ENCODE measurements at regions not wholly inside any gene's neighbourhood (a gene's known extent, or its start where the extent isn't known, plus 50 kb on each side); places are given as distances from the start of the nearest gene placed in this dataset.

DNA sequence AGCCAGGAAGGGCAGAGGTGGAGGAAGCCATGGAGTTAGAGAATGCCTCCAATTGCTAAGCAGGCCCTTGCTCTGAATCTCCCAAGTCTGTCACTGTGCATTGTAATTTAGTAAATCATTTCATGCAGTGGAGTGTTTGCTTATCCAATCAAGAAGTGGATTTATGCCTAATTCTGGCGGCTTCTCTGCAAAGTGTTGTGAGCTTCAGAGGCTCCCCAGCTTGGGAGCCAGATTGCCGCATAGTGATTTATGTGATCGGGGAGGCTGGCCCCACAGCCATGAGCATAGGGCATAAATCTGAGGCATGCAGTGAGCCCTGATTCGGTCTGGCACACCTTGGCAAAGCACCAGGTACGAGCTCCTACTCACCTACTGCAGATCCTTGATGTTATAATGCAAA, 520.8 kb downstream of the HS3ST4 start (continued):
- TF ChIP-seq ZMYM4 (CRISPR knock-in tag; IDR thresholded peaks at IDR 0.05) (no peak), PCBP2 (optimal IDR thresholded peaks at IDR 0.05; ENCODE audit: low read depth, low read length, poor library complexity, severe bottlenecking) (no peak), HHEX (CRISPR knock-in tag; IDR thresholded peaks at IDR 0.05) (no peak), ZNF709 (CRISPR knock-in tag; IDR thresholded peaks at IDR 0.05) (no peak), ZNF660 (CRISPR knock-in tag; IDR thresholded peaks at IDR 0.05; ENCODE audit: borderline replicate concordance, low read depth) (no peak)
- TF ChIP-seq, protein P1, sequence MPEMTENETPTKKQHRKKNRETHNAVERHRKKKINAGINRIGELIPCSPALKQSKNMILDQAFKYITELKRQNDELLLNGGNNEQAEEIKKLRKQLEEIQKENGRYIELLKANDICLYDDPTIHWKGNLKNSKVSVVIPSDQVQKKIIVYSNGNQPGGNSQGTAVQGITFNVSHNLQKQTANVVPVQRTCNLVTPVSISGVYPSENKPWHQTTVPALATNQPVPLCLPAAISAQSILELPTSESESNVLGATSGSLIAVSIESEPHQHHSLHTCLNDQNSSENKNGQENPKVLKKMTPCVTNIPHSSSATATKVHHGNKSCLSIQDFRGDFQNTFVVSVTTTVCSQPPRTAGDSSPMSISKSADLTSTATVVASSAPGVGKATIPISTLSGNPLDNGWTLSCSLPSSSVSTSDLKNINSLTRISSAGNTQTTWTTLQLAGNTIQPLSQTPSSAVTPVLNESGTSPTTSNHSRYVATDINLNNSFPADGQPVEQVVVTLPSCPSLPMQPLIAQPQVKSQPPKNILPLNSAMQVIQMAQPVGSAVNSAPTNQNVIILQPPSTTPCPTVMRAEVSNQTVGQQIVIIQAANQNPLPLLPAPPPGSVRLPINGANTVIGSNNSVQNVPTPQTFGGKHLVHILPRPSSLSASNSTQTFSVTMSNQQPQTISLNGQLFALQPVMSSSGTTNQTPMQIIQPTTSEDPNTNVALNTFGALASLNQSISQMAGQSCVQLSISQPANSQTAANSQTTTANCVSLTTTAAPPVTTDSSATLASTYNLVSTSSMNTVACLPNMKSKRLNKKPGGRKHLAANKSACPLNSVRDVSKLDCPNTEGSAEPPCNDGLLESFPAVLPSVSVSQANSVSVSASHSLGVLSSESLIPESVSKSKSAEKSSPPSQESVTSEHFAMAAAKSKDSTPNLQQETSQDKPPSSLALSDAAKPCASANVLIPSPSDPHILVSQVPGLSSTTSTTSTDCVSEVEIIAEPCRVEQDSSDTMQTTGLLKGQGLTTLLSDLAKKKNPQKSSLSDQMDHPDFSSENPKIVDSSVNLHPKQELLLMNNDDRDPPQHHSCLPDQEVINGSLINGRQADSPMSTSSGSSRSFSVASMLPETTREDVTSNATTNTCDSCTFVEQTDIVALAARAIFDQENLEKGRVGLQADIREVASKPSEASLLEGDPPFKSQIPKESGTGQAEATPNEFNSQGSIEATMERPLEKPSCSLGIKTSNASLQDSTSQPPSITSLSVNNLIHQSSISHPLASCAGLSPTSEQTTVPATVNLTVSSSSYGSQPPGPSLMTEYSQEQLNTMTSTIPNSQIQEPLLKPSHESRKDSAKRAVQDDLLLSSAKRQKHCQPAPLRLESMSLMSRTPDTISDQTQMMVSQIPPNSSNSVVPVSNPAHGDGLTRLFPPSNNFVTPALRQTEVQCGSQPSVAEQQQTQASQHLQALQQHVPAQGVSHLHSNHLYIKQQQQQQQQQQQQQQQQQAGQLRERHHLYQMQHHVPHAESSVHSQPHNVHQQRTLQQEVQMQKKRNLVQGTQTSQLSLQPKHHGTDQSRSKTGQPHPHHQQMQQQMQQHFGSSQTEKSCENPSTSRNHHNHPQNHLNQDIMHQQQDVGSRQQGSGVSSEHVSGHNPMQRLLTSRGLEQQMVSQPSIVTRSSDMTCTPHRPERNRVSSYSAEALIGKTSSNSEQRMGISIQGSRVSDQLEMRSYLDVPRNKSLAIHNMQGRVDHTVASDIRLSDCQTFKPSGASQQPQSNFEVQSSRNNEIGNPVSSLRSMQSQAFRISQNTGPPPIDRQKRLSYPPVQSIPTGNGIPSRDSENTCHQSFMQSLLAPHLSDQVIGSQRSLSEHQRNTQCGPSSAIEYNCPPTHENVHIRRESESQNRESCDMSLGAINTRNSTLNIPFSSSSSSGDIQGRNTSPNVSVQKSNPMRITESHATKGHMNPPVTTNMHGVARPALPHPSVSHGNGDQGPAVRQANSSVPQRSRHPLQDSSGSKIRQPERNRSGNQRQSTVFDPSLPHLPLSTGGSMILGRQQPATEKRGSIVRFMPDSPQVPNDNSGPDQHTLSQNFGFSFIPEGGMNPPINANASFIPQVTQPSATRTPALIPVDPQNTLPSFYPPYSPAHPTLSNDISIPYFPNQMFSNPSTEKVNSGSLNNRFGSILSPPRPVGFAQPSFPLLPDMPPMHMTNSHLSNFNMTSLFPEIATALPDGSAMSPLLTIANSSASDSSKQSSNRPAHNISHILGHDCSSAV (CRISPR knock-in tag; IDR thresholded peaks at IDR 0.05; ENCODE audit: borderline replicate concordance) = no peak
- TF ChIP-seq, protein P2, sequence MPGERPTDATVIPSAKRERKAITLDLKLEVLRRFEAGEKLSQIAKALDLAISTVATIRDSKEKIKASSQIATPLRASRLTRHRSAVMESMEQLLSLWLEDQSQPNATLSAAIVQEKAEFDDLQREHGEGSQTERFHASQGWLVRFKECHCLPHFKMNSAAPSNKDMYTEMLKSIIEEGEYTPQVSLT (CRISPR knock-in tag; IDR thresholded peaks at IDR 0.05; ENCODE audit: borderline replicate concordance, low read depth) = no peak

All from HepG2 (cell line).